Lower lobe of right lung (tissue), 2 donors: ENCODE measurements at regions not wholly inside any gene's neighbourhood (a gene's known extent, or its start where the extent isn't known, plus 50 kb on each side); places are given as distances from the start of the nearest gene placed in this dataset.
"Not testable (repeated sequence)": the region's sequence is repeated elsewhere in the genome, so short reads cannot be mapped to it uniquely, and the experiment has no call there.

Experiments used
- ATAC-seq, 2 donors: fragments of 200-7000 bp; cut with Tn5 transposase; one replicate each; pipeline ENCODE4 v1.9.1; 2020 to 2022; ENCODE audit warnings: mild to moderate bottlenecking in 2 of 2, moderate library complexity in 2 of 2
- DNase-seq: peaks from one replicate; pipeline ENCODE4 v3.0.0-alpha.2; 2020
- H3K27ac ChIP-seq: fragments of 200-600 bp; one replicate; pipeline ENCODE4 v1.8.0; 2022
- H3K27me3 ChIP-seq: fragments of 200-600 bp; one replicate; pipeline ENCODE4 v1.8.0; 2022; ENCODE audit warnings: low read depth
- H3K36me3 ChIP-seq: fragments of 200-600 bp; one replicate; pipeline ENCODE4 v1.8.0; 2022; ENCODE audit warnings: mild to moderate bottlenecking
- H3K4me1 ChIP-seq: fragments of 200-600 bp; one replicate; pipeline ENCODE4 v1.8.0; 2022
- H3K4me3 ChIP-seq: fragments of 200-600 bp; one replicate; pipeline ENCODE4 v1.8.0; 2022; ENCODE audit warnings: mild to moderate bottlenecking
- H3K9me3 ChIP-seq: fragments of 200-600 bp; one replicate; pipeline ENCODE4 v1.8.0; 2022
- intact Hi-C: fragments of 100-400 bp; cut with DNase I; formaldehyde crosslinking; loops from one replicate; pipeline ENCODE4 v1.11.0; 2022
- TF ChIP-seq, protein P1 (sequence below): fragments of 200-600 bp; IDR thresholded peaks from one replicate; pipeline ENCODE4 v1.8.0; 2022; ENCODE audit warnings: antibody characterized with exemption, mild to moderate bottlenecking
- donor health status: DM: no; HTN: yes; CAD: no; lungs with severe emphysema.

DNA sequence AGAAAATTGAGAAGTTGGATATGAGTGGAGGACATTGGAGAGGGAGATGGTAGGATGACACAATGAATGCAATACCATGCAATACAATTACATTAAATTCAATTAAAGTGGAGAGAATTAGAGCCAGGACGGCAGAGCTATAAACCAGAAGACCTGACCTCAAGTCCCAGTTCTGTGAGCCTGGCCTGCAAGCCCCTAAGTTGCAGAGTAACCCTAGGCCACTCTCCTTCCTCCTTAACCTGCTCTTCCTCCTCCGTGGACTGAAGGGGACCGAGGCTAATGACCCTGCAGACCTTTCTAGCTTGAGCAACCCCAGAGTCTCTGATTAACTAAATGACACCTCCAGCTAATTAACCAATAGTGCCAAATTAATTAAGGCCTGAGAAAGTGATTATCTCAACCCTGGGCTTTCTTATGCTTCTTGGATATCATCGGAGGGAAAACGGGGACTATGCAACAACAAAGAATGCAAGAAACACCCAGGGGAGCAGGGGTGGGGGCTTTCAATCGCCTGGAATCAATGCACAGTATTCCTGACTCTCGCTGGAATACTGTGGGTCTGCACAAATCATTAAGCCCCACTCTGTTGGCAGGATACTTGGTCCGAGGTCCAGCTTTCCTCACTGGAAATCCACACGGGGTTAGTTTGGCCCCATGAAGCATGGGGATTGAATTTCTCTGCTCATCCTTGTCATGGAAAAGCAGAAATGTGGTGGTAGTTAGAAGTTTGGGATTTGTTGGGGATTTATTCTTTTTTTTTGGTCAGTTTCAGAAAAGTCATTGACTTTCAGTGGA lies 548.3 kb downstream of the MN1 start:
- no peaks in the 10 kb centered on the region for H3K36me3 ChIP-seq
- H3K9me3 ChIP-seq = peaks cover 13% of the 10 kb centered on the region
- ATAC-seq = no peak
- H3K4me3 ChIP-seq = no peak overlapping the region
- no peaks in the 10 kb centered on the region for H3K27me3 ChIP-seq
- intact Hi-C loops = no loop called here
- TF ChIP-seq, protein P1, sequence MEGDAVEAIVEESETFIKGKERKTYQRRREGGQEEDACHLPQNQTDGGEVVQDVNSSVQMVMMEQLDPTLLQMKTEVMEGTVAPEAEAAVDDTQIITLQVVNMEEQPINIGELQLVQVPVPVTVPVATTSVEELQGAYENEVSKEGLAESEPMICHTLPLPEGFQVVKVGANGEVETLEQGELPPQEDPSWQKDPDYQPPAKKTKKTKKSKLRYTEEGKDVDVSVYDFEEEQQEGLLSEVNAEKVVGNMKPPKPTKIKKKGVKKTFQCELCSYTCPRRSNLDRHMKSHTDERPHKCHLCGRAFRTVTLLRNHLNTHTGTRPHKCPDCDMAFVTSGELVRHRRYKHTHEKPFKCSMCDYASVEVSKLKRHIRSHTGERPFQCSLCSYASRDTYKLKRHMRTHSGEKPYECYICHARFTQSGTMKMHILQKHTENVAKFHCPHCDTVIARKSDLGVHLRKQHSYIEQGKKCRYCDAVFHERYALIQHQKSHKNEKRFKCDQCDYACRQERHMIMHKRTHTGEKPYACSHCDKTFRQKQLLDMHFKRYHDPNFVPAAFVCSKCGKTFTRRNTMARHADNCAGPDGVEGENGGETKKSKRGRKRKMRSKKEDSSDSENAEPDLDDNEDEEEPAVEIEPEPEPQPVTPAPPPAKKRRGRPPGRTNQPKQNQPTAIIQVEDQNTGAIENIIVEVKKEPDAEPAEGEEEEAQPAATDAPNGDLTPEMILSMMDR = no peak
- no peaks in the 10 kb centered on the region for H3K4me1 ChIP-seq
- DNase-seq = no peak
- H3K27ac ChIP-seq = no peak overlapping the region

DNA sequence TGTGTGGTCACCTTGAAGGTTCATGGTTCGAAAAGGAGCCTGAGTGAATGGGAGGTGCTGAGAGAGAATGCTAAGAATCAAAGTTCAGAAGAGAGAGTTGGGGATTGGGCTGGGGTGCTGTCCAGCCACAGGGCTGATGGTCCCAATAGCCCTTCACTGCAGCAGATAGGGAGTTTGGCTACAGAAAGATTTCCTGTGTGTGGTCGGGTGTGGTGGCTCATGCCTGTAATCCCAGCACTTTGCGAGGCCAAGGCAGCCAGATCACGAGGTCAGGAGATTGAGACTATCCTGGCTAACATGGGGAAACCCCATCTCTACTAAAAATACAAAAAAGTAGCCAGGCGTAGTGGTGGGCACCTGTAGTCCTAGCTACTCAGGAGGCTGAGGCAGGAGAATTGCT lies 547.5 kb downstream of the MN1 start:
- peaks cover 13% of the 10 kb centered on the region for H3K9me3 ChIP-seq
- intact Hi-C loops, H3K27ac ChIP-seq, H3K4me3 ChIP-seq, H3K27me3 ChIP-seq, H3K36me3 ChIP-seq, ATAC-seq, DNase-seq, H3K4me1 ChIP-seq: not testable (repeated sequence)

DNA sequence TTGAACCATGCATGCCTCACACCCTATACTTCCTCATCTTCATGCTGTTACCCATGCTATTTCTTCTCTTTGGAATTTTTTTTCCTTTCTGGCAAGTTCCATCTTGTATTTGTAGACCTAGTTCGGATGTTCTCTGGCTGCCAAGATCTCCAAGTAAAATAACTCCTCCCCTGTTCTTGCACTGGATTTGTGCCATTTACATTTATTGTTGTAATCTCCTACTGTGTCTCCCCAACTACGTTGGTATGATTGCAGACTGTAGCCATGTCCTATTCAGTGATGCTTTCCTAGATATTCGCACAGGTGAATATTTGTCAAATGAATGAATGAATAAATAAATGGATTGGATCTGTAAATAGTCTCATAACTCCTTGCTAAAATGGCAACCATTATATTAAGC lies 546.0 kb downstream of the MN1 start:
- ATAC-seq (no peak), DNase-seq (no peak)
- H3K27ac ChIP-seq = no peak overlapping the region
- H3K9me3 ChIP-seq = peaks cover 13% of the 10 kb centered on the region
- H3K4me1 ChIP-seq = no peaks in the 10 kb centered on the region
- H3K36me3 ChIP-seq = no peaks in the 10 kb centered on the region
- H3K4me3 ChIP-seq = no peak overlapping the region
- peaks cover 6% of the 10 kb centered on the region for H3K27me3 ChIP-seq
- intact Hi-C loops = no loop called here
- TF ChIP-seq, protein P1 = no peak

DNA sequence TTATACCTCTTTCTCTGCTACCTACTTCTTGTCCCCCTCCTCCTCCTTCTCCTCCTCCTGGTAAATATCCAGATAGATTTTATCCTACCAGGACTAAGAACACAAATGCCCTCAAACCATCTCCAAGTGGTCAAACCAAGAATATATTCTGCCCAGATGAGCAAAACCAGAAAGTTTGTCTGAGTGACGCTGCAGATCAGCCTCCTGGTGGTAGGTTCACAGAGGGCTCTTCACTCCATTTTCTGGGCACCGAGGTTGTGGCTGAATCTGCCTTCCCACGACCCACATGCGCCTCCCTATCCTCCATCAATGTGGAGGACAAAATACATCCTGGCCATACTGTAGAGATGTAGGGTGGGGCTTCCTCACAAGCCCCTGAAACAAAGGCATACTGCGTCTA lies 543.6 kb downstream of the MN1 start:
- Histone ChIP-seq H3K36me3 (no peaks in the 10 kb centered on the region), H3K4me1 (no peaks in the 10 kb centered on the region), H3K4me3 (no peak overlapping the region), H3K27me3 (peaks cover 6% of the 10 kb centered on the region), H3K9me3 (peaks cover 13% of the 10 kb centered on the region), H3K27ac (no peak overlapping the region)
- no peak for DNase-seq
- ATAC-seq = no peak
- TF ChIP-seq, protein P1 = no peak
- intact Hi-C loops = no loop called here

DNA sequence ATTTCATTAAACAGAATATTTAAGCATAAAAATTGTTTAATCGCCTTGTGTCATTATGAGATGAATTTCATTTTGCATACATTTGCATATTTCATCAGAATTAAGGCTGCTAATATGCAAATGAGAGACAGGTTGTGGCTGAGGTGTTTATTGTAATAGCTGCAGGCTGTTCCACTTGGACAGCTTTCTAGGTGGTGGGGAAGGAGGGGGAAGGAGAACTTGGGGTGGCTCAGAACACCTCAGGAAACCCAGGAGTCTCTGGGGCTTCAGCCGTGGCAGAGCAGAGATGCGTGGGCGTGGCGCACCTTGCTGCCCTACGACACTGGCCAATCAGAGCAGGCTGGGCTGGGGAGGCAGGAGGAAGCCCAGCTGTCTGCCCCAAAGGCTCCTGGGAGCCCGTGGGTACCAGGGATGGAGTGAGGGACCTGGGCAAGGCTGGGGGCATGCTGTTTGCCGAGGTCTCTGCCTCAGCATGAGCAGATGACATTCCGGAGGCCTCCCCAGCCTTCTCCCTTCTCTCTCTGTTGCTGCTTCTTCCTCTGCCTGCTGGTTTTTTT lies 542.9 kb downstream of the MN1 start:
- no peaks in the 10 kb centered on the region for H3K4me1 ChIP-seq
- H3K27me3 ChIP-seq = peaks cover 6% of the 10 kb centered on the region
- H3K4me3 ChIP-seq = no peak overlapping the region
- intact Hi-C loops = no loop called here
- H3K36me3 ChIP-seq = no peaks in the 10 kb centered on the region
- DNase-seq (no peak), ATAC-seq (no peak)
- H3K27ac ChIP-seq = no peak overlapping the region
- H3K9me3 ChIP-seq = peaks cover 13% of the 10 kb centered on the region
- TF ChIP-seq, protein P1 = no peak

DNA sequence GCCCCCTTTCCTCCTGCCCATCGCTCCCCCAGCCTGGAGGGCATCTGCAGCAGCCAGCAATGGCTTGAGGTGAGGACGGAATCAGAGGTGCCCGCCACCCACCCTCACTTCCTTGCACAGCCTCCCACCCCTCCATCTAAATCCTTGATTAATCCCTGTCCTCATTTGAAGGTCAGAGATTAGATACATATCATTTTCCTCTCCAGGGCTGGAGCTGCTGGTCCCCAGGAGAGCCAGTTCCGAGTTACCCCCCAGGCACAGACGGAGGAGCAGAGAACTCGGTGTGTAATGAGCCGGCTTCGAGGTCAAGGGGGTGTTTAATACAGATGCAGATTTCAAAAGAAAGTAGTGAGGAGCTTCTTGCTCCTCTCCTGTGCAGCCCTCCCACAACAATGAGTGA lies 542.1 kb downstream of the MN1 start:
- H3K9me3 ChIP-seq = peaks cover 13% of the 10 kb centered on the region
- DNase-seq (no peak), ATAC-seq (no peak)
- intact Hi-C loops = no loop called here
- no peak overlapping the region for H3K27ac ChIP-seq
- peaks cover 6% of the 10 kb centered on the region for H3K27me3 ChIP-seq
- H3K36me3 ChIP-seq = no peaks in the 10 kb centered on the region
- no peak overlapping the region for H3K4me3 ChIP-seq
- no peaks in the 10 kb centered on the region for H3K4me1 ChIP-seq
- TF ChIP-seq, protein P1 = no peak
